Ishikawa (cell line): ENCODE measurements at regions not wholly inside any gene's neighbourhood (a gene's known extent, or its start where the extent isn't known, plus 50 kb on each side); places are given as distances from the start of the nearest gene placed in this dataset.
A peak's percentile ranks its signal among the peaks of the same experiment; 100 is the strongest.

ENCODE experiments used
- CEBPB ChIP-seq: IDR thresholded peaks from 2 replicates; pipeline ENCODE4 v1.6.1; 2012
- CREB1 ChIP-seq: IDR thresholded peaks from 2 replicates; pipeline ENCODE4 v1.6.1; 2012; ENCODE audit warnings: low read depth
- EGR1 ChIP-seq: IDR thresholded peaks from 2 replicates; pipeline ENCODE4 v1.6.1; 2012
- EP300 ChIP-seq: IDR thresholded peaks from 2 replicates; pipeline ENCODE4 v1.6.1; 2012; ENCODE audit warnings: borderline replicate concordance
- FOXM1 ChIP-seq: IDR thresholded peaks from 2 replicates; pipeline ENCODE4 v1.6.1; 2012; ENCODE audit warnings: low read depth, borderline replicate concordance
- NFIC ChIP-seq: IDR thresholded peaks from 2 replicates; pipeline ENCODE4 v1.6.1; 2012
- RAD21 ChIP-seq: IDR thresholded peaks from 2 replicates; pipeline ENCODE4 v1.6.1; 2012; ENCODE audit warnings: low read depth
- REST ChIP-seq: IDR thresholded peaks from 2 replicates; pipeline ENCODE4 v1.6.1; 2012; ENCODE audit warnings: low read depth, mild to moderate bottlenecking
- TAF1 ChIP-seq: IDR thresholded peaks from 2 replicates; pipeline ENCODE4 v1.6.1; 2012; ENCODE audit warnings: low read depth, mild to moderate bottlenecking
- TCF12 ChIP-seq: IDR thresholded peaks from 2 replicates; pipeline ENCODE4 v1.6.1; 2012; ENCODE audit warnings: low read depth
- TEAD4 ChIP-seq: IDR thresholded peaks from 2 replicates; pipeline ENCODE4 v1.6.1; 2012
- USF1 ChIP-seq: IDR thresholded peaks from 2 replicates; pipeline ENCODE4 v1.6.1; 2012
- YY1 ChIP-seq: IDR thresholded peaks from 2 replicates; pipeline ENCODE4 v1.6.1; 2012; ENCODE audit warnings: low read depth
- ZBTB7A ChIP-seq: IDR thresholded peaks from 2 replicates; pipeline ENCODE4 v1.6.1; 2012; ENCODE audit warnings: low read depth
- TF ChIP-seq, protein P1 (sequence below): IDR thresholded peaks from 2 replicates; pipeline ENCODE4 v1.6.1; 2012

GRCh38 chr10:117445992-117446391, 70.8 kb upstream of the PDZD8 start:
- TF ChIP-seq FOXM1 (no peak), RAD21 (no peak), REST (no peak), ZBTB7A (no peak), CREB1 (no peak), TAF1 (no peak), NFIC (no peak), EGR1 (no peak)

- TF ChIP-seq CREB1 (no peak), REST (no peak), TCF12 (no peak), RAD21 (no peak), TAF1 (no peak), EP300 (no peak), EGR1 (no peak), USF1 (no peak), CEBPB (no peak), FOXM1 (no peak), NFIC (no peak), TEAD4 (no peak)
- TF ChIP-seq, protein P1, sequence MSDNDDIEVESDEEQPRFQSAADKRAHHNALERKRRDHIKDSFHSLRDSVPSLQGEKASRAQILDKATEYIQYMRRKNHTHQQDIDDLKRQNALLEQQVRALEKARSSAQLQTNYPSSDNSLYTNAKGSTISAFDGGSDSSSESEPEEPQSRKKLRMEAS: no peak
Observed at GRCh38 chr10:117444497-117445040, 69.3 kb upstream of the PDZD8 start.

DNA sequence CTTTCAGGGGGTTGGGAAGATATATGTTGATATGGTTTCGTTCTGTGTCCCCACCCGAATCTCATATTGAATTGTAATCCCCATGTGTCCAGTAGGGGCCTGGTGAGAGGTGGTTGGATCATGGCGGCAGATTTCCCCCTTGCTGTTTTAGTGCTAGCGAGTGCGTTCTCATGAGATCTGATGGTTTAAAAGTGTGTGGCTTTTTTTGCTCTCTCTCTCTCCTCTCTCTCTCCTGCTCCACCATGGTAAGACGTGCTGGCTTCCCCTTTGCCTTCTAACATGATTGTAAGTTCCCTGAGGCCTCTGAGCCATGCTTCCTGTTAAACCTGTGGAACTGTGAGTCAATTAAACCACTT, 68.4 kb upstream of the PDZD8 start:
- TF ChIP-seq EP300 (no peak), TEAD4 (no peak), YY1 (no peak), CEBPB (no peak), USF1 (no peak), FOXM1 (no peak), EGR1 (no peak), TCF12 (no peak), ZBTB7A (no peak), NFIC (no peak), CREB1 (no peak), TAF1 (no peak), RAD21 (no peak), REST (no peak)
- TF ChIP-seq, protein P1: no peak

DNA sequence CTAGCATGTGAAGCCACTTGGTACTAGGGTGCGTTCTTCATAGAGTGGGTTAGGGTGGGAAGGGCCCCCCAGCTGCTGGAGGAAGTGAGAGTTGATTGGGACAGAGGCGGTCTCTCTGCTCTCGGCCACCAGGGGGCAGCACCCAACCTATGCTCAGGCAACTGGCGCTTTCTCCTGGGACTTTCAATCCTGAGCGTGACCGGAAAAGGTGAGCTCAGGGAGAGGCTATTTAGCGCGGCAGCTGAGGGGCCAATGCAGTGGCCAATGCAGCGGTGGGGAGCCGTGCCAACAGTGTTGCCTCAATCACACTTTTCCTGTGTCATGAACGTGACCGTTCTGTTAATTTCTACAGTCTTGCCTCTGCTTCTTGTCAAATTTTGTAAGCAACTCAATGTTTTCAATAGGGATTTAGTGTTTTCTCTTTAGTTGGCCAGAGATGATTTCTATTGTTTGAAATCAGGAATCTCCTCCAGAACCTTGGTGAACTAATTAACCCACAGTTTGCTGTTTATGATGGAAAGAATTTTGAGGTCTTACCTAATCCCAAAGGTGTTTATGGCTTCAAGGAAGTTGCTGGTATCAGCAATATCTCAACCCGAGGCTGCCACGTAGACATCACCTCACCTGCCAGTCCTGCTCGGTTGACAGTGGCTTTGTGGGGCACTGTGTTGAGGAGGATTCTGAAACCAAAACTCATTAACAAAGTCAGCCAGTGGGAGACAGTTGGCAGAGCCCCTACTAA, 67.9 kb upstream of the PDZD8 start:
- TF ChIP-seq USF1: peak; percentile 54
- no peak for TF ChIP-seq YY1
- no peak for TF ChIP-seq EGR1
- no peak for TF ChIP-seq FOXM1
- TF ChIP-seq REST: no peak
- no peak for TF ChIP-seq ZBTB7A
- TF ChIP-seq, protein P1: peak; percentile 45; the same call in 1 of the 2 replicates
- TF ChIP-seq TEAD4: no peak
- TF ChIP-seq TAF1: no peak
- TF ChIP-seq RAD21: peak; percentile 91
- TF ChIP-seq CEBPB: 0 out of 2 replicates have a peak, but pooled peaks have one; percentile 16
- peak; percentile 54; the same call in 1 of the 2 replicates for TF ChIP-seq NFIC
- TF ChIP-seq TCF12: no peak; the same call in 1 of the 2 replicates
- TF ChIP-seq EP300: peak; percentile 28; the same call in 1 of the 2 replicates
- TF ChIP-seq CREB1: no peak
